AG09319 (cell line): ENCODE measurements at regions not wholly inside any gene's neighbourhood (a gene's known extent, or its start where the extent isn't known, plus 50 kb on each side); places are given as distances from the start of the nearest gene placed in this dataset.

Experiments used
- DNase-seq: peaks from one replicate; pipeline ENCODE4 v3.0.0-alpha.2; 2010; ENCODE audit warnings: low read depth; ENCODE audit errors: extremely low read depth
- TF ChIP-seq, protein P1 (sequence below): IDR thresholded peaks from 2 replicates; pipeline ENCODE4 v1.5.1; 2011; ENCODE audit warnings: low read depth, mild to moderate bottlenecking, inconsistent platforms, low read length, moderate library complexity

DNA sequence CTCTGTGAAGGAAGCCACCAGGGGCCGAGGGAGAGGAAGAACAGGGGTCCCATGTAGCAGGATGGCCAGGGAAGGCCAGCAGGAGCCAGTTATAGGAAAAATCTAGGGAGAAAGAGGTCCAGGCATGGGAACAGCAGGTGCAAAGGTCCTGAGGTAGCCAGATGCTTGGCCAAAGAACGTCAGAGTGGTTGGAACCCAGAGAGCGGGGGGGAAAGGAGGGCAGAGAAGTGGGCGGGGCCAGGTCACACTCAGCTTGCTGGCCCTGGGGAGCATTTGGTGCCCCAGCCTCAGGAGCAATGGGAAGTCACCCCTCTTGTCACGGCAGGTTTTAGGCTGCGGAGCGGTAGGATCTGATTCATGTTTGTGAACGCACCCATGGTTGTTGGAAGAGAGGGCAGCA is 180.5 kb downstream of the PHETA1 start:
- TF ChIP-seq, protein P1, sequence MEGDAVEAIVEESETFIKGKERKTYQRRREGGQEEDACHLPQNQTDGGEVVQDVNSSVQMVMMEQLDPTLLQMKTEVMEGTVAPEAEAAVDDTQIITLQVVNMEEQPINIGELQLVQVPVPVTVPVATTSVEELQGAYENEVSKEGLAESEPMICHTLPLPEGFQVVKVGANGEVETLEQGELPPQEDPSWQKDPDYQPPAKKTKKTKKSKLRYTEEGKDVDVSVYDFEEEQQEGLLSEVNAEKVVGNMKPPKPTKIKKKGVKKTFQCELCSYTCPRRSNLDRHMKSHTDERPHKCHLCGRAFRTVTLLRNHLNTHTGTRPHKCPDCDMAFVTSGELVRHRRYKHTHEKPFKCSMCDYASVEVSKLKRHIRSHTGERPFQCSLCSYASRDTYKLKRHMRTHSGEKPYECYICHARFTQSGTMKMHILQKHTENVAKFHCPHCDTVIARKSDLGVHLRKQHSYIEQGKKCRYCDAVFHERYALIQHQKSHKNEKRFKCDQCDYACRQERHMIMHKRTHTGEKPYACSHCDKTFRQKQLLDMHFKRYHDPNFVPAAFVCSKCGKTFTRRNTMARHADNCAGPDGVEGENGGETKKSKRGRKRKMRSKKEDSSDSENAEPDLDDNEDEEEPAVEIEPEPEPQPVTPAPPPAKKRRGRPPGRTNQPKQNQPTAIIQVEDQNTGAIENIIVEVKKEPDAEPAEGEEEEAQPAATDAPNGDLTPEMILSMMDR = no peak
- DNase-seq = no peak

DNA sequence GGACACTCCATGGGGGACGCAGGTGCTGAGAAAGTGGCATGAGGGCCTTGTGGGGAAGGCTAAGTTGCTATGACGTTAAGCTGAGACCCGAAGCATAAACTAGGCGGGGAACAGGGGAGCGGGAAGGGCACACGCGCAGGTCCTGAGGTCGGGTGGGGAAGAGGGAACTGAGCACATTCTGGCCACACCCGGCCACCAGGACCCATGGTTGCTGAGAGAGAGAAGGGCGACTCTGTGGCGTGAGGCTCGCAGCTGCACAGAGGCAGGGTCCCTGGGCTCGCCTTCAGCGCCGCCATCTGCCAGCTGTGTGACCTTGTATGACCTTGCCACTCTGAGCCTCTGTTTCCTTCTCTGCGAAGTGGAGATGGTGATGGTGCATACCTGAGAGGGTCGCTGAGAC is 182.5 kb downstream of the PHETA1 start:
- DNase-seq = no peak
- TF ChIP-seq, protein P1 = no peak

DNA sequence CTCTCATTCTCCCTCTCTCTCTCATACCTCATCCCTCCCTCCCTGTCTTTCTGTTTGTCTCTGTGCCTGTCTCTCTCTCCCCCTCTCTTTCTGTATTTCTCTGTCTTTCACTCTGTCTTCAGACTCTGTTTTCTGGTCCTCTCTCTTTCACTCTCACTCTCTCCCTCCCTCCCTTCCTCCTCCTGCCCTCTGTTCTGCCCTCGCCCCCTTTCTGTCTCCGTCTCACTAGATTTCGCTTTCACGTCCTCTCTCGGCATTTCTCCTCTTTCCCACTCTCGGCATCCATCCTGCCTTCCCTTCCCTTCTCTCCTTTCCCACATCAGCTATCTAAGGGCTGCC is 183.0 kb downstream of the PHETA1 start:
- no peak for DNase-seq
- TF ChIP-seq, protein P1 = no peak

DNA sequence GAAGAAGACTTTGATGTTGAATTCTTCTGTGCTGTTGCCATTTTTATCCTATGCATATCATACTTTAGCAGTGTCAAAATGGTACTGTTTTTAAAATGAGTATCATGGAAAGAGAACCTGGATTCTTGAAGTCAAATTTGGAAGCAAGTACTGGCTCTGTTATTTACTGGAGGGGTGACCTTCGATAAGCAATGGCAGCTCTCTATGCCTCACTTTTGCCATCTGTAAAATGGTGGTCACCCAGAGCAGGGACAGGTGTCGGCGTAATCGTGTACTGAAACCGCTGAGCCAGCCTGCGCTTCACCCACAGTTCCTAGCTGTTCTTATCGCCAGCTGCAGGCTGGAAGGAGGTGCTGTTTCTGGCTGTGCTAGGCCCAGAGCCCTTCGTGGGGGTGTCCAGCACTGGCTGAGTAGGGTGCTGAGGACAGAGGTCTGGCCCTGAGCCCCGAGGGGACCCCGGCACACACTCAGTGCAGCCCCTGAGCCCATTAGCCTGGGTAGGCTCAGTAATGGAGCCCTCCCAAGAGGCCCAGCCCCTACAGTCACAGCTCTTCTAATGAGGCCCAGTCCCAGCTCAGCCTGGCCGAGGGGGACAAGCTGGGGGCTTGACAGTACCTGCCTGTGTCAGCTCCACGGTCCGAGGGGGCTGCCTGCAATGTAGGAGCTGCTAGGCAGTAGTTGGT is 183.5 kb downstream of the PHETA1 start:
- TF ChIP-seq, protein P1 = no peak
- no peak for DNase-seq

DNA sequence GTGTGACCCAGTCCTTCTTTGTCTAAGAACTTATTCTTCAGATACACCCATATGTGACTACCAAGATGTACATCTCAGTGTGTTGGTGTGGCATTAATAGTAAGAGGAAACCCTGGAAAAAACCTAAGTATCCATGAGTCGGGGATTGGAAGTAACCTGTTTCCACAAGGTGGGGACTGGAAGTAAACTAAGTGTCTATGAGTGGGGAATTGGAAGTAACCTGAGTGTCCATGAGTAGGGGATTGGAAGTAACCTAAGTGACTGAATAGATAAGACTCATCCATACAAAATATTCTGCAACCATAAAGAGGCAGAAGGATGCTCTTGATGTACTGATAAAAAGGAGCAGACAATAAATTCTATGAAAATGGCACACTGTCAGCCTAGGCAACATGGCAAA is 184.7 kb downstream of the PHETA1 start:
- TF ChIP-seq, protein P1 = no peak
- no peak for DNase-seq

DNA sequence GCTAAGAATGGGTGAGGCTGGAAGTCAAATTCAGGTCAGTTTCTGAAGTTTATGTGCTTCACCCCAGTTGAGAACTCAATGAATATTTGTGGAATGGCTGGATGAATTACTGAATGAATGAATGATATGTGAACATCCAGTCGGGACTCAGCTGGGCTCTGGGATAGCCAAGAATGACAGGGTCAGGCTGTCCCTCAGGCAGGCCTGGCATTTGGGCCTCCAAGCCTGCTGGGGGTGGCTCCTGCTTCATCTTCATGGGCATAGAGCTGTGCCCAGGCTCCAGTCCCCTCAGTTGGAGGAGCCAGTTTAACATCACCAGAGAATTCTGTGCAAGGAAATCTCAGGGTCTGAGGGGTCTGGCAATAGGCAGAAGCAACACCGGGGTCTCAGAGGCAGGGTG is 185.8 kb downstream of the PHETA1 start:
- DNase-seq = no peak
- TF ChIP-seq, protein P1 = no peak

DNA sequence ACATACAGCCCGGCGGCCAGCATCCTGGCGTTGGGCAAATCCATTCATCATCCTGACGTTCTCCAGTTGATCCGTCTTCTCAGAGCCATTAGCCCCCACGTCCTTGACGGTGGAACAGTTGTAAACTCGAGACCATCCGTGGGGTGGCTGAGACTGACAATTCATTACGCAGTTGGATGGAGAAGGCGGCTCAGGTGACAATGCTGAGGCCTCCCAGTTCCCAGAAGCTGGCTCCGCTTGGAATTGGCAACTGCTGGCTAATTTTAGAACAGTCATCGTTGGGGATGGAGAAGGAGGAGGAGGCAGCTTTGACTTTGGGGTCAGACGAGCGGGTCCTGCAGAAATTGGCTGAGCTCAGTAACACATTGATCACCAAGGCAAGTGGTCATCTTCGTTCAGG is 186.5 kb downstream of the PHETA1 start:
- DNase-seq = no peak
- TF ChIP-seq, protein P1 = no peak
